ENCODE measurements at regions not wholly inside any gene's neighbourhood (a gene's known extent, or its start where the extent isn't known, plus 50 kb on each side); places are given as distances from the start of the nearest gene placed in this dataset.

GRCh38 chr2:123717636-123718334 lies 307.3 kb upstream of the CNTNAP5 start:
- no peak for DNase-seq (ENCODE audit: low read depth)
- H3K4me3 ChIP-seq (ENCODE audit: low read depth, low read length): no peak overlapping the region
- TF ChIP-seq CTCF (conservative IDR thresholded peaks at IDR 0.05; ENCODE audit: low read depth, low read length): no peak

- TF ChIP-seq CTCF (conservative IDR thresholded peaks at IDR 0.05; ENCODE audit: low read depth, low read length): no peak
- no peak for DNase-seq (ENCODE audit: low read depth)
- H3K4me3 ChIP-seq (ENCODE audit: low read depth, low read length): no peak overlapping the region
These were observed 304.3 kb upstream of the CNTNAP5 start for GRCh38 chr2:123720760-123721159.

GRCh38 chr2:123723706-123724105 lies 301.4 kb upstream of the CNTNAP5 start:
- TF ChIP-seq CTCF (conservative IDR thresholded peaks at IDR 0.05; ENCODE audit: low read depth, low read length): no peak

GRCh38 chr2:123732563-123732962 lies 292.5 kb upstream of the CNTNAP5 start:
- no peak for TF ChIP-seq CTCF (conservative IDR thresholded peaks at IDR 0.05; ENCODE audit: low read depth, low read length)
- no peak for DNase-seq (ENCODE audit: low read depth)
- no peak overlapping the region for H3K4me3 ChIP-seq (ENCODE audit: low read depth, low read length)

More at GRCh38 chr2:123723706-123724105, 301.4 kb upstream of the CNTNAP5 start:
- no peak for DNase-seq (ENCODE audit: low read depth)
- H3K4me3 ChIP-seq (ENCODE audit: low read depth, low read length): no peak overlapping the region

GRCh38 chr2:123737371-123737770 lies 287.7 kb upstream of the CNTNAP5 start:
- DNase-seq (ENCODE audit: low read depth): no peak
- no peak overlapping the region for H3K4me3 ChIP-seq (ENCODE audit: low read depth, low read length)
- TF ChIP-seq CTCF (conservative IDR thresholded peaks at IDR 0.05; ENCODE audit: low read depth, low read length): no peak

GRCh38 chr2:123738643-123739042 lies 286.4 kb upstream of the CNTNAP5 start:
- no peak overlapping the region for H3K4me3 ChIP-seq (ENCODE audit: low read depth, low read length)
- no peak for DNase-seq (ENCODE audit: low read depth)
- TF ChIP-seq CTCF (conservative IDR thresholded peaks at IDR 0.05; ENCODE audit: low read depth, low read length): no peak

GRCh38 chr2:123746006-123746405 lies 279.1 kb upstream of the CNTNAP5 start:
- no peak for DNase-seq (ENCODE audit: low read depth)
- TF ChIP-seq CTCF (conservative IDR thresholded peaks at IDR 0.05; ENCODE audit: low read depth, low read length): no peak
- H3K4me3 ChIP-seq (ENCODE audit: low read depth, low read length): no peak overlapping the region

Data from choroid plexus epithelial cell (primary cell).